ENCODE measurements at regions not wholly inside any gene's neighbourhood (a gene's known extent, or its start where the extent isn't known, plus 50 kb on each side); places are given as distances from the start of the nearest gene placed in this dataset.
"Not testable (repeated sequence)": the region's sequence is repeated elsewhere in the genome, so short reads cannot be mapped to it uniquely, and the experiment has no call there.

DNA sequence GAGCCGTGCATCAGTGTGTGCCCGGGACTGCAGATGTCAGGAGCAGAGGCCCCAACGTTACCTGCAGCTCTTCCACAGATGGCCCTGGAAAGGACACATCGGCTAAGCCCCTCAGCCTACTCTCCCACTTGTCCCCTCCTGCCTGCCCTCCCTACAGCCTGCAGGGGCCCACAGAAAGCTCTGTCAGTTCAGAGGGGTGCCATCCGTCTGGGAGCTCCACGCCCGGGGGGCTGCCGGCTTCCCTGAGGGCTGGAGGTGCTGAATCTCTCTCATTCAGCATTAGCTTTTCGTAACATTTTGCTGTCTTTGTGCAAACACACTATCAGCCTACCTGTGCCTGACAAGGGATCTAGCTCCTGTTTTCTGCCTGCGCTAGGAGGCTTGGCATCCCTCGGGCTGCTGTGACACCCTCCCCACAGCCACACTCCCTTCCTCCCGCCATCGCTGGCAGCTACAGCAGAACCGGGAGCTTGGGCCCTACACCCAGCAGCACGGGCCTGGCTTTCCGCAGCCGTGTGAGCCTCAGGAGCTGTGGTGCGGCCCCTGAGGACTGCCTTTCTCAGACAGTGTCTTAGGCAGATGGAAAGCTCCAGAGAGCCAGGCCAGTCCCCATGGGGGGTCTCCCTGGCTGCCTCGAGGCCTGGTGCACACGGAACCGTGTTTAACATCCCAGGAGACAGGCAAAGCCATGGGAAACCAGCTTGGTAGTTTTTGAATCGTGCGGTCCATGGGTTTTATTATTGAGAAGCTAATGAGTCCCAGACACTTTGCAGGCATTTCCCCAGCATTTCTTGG lies 198.3 kb upstream of the B3GAT1 start:
- DNase-seq, result no peak

DNA sequence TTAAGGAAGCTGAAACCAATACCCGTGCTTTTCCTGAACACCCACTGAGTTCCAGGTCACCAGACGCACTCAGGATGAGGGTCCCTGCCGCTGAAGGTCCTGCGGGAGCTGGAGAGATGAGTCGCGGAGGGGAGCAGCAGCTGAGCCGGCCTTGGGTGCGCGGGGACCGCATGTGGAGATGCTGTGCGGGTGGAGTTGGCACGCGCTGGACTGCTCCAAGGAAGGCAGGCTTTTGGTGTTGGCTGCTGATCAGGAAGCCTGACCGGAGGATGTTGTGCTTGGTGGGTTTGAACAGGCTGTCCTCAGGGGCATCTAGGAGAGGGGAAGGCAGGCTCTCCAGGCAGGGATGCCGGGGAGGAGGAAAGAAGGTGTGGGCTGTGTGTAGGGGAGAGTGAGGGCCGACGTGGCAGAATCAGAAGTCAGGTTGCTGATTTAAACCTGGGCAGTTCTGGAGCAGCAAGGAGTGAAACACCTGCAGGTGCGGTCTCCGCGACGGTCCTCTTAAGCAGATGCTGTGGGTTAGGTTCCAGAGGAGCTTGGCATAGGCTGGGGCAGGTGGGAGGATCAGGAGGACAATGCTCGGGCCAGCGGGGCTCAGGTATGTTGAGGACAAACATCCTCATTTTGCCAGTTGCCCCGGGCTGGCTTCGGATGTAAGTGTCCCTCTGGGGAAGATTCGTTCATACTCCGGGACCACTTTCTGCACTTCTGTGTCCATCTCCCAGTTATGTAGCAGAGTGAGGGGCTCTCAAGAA lies 197.5 kb upstream of the B3GAT1 start:
- DNase-seq, result no peak

DNA sequence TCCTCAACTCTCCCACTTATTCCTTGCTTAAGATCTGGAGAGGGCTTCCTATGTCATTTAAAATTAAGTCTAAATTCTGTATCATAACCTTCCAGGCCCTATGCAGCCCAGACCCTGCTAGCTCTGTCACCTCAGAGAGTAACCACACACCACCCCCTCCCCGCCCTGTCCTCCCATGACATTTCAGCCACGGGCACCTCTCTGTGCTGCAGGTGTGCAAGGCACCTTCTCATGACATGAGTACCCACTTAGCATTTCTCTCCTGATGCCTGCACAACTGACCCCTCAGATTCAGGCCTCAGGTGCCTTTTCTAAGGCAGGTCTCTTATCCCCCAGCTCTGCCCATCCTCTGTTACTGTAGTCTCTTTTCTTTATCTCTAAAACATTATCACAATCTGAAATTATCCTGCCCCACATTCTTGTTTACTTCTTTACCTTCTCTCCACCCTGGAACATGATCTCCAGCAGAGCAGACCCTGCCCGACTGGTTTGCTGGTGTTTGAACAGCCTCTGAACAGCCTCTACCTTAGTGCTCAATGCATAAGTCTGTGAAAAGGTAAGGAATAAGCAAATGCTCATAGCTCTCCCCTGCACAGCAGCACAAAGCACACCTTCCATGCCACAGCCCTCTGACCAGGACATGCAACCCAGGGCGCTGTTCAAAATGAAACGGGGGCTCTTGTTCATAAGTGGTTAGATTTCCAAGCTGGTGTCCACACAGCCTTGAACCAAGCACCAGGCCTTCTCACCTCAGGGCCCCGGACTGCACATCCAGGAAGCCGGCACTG lies 196.1 kb upstream of the B3GAT1 start:
- no peak for DNase-seq

- DNase-seq, result no peak
Observed at GRCh38 chr11:134606251-134606650, 194.2 kb upstream of the B3GAT1 start.

DNA sequence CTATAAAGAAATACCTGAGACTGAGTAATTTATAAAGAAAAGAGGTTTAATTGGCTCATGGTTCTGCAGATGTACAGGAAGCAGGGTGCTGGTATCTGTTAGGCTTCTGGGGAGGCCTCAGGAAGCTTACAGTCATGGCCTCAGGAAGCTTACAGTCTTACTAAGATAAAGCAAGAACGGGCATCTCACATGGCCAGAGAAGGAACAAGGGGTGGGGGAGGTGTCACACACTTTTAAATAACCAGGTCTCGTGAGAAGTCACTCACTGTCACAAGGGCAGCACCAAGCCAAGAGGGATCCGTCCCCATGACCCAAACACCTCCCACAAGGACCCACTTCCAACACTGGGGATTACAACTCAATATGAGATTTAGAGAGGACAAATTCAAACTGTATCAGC lies 192.8 kb upstream of the B3GAT1 start:
- DNase-seq, result no peak

- no peak for DNase-seq
Observed at GRCh38 chr11:134599299-134599771, 187.3 kb upstream of the B3GAT1 start.

GRCh38 chr11:134598368-134598767 lies 186.3 kb upstream of the B3GAT1 start:
- no peak for DNase-seq

DNA sequence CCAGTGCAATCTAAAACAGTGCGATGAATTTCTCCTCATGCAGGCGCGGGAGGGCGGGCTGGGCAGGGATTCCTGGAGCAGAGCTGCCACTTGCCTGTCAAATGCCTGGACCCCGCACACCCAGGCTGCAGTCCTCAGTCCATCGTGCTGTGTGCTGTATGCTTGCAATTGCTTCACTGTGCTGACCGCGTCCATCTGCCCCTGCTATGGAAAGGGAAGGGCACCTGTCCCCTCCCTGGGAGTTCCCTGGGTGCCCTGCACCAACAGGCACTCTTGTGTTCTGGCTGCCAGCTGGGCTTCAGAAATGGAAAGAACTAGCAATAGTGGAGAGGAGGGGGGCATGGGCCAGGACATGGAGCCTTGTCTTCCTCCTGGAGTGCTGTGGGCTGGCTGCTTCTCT lies 185.4 kb upstream of the B3GAT1 start:
- DNase-seq, result no peak

DNA sequence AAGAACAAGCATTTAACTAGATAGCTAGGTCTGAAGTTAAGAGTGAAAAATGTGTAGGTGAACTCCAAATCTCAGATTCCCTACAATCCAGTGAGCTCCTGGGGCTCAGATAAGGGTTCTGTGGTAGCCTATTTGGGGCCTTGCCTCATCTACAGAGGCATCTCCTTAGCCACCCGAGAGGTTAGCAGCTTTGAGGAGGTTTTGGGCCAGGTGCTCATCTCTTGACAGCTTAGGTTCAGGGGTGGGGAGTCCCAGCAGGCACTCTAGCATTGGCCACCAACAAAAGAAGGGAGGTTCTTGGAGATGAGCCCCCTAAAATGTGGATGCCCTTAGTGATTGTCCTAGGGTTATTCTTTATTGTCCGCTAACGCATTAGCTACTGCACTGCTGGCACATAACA lies 184.4 kb upstream of the B3GAT1 start:
- DNase-seq, result no peak

DNA sequence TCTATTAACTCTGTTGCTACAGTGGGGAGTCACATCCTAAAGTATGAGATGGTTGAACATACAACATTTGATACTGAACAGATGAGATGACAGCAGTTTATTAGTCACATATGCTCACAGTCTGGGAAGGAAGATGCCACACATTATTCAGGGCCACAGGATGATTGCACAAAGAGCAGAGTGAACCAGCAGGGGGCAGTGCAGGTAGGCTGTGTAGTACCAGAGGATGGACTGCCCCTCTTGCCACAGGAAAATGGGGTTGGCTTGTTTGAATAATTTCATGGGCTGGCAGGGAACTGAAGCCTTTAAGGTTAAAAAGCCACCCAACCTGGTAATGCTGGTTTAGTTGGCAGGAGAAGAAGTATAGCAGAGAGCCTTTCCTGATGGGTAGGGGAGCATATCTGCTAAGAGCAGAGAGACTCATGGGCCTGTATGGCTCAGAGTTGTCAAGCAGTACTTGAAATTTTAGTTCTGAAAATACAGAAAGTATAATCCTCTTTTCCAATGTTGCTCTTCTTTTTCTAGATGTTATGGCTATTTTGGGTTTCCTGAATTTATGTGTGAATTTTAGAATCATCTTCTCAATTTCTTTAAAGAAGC lies 180.4 kb upstream of the B3GAT1 start:
- DNase-seq, result no peak

GRCh38 chr11:134591338-134591737 lies 179.3 kb upstream of the B3GAT1 start:
- DNase-seq, result no peak

- no peak for DNase-seq
Observed at GRCh38 chr11:134589129-134589528, 177.1 kb upstream of the B3GAT1 start.

DNA sequence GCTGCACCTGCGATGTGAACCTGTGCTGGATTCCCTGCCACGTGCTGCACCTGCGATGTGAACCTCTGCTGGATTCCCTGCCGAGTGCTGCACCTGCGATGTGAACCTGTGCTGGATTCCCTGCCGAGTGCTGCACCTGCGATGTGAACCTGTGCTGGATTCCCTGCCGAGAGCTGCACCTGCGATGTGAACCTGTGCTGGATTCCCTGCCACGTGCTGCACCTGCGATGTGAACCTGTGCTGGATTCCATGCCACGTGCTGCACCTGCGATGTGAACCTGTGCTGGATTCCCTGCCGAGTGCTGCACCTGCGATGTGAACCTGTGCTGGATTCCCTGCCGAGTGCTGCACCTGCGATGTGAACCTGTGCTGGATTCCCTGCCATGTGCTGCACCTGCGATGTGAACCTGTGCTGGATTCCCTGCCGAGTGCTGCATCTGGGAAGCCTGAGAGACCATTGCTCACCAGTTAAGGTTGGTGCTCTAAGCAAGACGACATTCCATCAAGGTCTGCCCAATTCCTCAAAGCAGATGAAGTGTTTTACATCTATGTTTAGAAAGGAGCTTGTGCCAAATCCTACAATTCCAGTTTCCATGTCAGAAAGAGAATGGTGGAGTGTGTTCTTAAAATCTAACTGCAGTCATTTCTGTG lies 176.5 kb upstream of the B3GAT1 start:
- not testable (repeated sequence) for DNase-seq

GRCh38 chr11:134587345-134587744 lies 175.3 kb upstream of the B3GAT1 start:
- DNase-seq, result no peak

- DNase-seq, result no peak
Observed at GRCh38 chr11:134586726-134587125, 174.7 kb upstream of the B3GAT1 start.

DNA sequence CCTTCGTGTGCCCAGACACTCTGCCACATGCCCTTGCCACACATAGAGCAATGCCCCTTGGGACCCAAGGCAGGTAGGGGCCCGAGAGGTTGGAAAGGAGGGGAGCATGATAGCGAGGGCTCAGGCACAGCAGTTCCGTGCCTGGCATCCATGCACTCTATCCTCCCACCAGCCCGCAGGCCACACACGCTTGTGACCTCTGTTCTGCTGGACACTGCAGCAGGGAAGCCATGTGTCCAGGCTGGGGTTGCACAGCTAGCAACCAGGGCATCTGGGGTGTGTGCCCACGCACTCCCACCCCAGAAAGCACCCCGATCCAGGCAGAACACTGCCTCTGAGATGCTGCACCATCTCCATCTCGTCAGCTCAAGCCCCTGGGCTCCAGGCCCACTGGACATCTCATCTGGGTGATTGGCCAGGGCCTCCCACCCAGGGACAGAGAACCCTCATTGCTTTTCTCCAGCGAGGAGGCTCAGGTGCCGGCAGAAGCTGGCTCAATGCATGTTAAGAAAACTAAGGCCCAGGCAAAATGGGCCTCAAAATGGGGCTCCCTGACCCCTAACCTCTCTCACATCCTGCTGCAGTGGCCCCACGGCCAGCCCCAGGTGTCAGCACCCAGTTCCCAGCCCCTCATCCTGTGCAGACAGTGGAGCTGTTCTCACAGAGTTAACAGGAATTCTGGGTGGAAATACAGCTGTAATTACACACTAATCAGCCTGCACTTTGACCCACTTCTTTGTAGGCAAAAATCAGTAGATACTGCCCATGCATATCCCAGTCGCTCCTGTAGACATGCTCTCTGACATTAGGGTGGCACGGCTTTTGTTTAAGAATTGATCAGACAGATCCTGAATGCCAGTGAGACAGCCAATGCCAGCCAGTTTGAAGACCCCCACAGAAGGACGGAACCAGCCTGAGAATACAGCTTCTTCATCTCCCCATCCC lies 173.9 kb upstream of the B3GAT1 start:
- DNase-seq, result no peak

GRCh38 chr11:134584706-134585445 lies 172.8 kb upstream of the B3GAT1 start:
- DNase-seq, result no peak

- DNase-seq, result no peak
Observed at GRCh38 chr11:134584001-134584561, 172.0 kb upstream of the B3GAT1 start.

DNA sequence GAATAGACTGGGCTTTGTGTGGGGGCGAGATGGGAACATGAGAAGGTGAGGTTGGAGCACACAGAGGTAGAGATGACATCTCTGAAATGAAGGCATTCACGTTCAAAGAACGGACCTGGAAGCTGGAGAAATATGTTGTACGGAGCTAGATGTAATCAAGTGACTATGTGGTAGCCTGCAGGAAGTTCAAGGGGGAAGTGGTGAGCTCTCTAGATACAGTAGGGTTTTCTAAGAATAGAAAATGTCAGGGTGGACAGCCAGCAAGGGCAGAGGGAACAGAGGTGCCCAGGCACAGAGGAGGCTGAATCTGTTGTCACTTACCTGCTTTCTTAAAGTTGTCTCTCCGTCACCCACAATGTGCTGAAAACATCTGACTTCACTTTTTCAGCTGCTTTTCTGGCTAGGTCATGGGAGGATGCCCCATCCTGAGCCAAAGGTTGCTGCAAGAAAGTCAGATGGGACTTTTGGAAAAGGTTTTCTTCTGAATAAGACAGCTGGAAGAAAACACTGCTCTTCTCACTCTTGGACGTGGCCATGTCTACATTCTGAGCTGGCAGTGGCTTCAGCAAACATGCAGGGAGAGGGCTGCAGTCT lies 171.5 kb upstream of the B3GAT1 start:
- no peak for DNase-seq

GRCh38 chr11:134582770-134583095 lies 170.7 kb upstream of the B3GAT1 start:
- DNase-seq, result no peak

All from NCI-H446 treated with DMSO at 0.1 percent for 48 hours (cell line).